ENCODE measurements at regions not wholly inside any gene's neighbourhood (a gene's known extent, or its start where the extent isn't known, plus 50 kb on each side); places are given as distances from the start of the nearest gene placed in this dataset.

DNA sequence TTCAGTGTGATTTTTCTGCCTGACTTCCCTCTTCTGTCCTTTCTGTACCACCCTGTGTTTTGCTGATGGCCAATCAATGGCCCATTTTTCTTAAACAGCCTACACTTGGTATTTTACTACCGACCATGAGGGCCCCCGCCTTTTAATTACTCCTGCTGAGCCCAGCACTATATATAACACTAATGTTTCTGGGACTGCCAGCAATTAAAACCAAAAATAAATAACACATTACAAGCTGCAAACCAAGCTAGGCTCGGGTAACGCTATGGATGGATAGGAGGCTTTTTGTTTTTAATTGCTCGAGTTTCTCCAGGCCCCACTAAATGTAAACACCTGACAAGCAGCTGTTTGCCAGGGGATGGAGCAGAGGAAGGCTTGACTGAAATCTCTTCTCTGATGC lies 915.4 kb upstream of the AUTS2 start:
- TF ChIP-seq, protein P1, sequence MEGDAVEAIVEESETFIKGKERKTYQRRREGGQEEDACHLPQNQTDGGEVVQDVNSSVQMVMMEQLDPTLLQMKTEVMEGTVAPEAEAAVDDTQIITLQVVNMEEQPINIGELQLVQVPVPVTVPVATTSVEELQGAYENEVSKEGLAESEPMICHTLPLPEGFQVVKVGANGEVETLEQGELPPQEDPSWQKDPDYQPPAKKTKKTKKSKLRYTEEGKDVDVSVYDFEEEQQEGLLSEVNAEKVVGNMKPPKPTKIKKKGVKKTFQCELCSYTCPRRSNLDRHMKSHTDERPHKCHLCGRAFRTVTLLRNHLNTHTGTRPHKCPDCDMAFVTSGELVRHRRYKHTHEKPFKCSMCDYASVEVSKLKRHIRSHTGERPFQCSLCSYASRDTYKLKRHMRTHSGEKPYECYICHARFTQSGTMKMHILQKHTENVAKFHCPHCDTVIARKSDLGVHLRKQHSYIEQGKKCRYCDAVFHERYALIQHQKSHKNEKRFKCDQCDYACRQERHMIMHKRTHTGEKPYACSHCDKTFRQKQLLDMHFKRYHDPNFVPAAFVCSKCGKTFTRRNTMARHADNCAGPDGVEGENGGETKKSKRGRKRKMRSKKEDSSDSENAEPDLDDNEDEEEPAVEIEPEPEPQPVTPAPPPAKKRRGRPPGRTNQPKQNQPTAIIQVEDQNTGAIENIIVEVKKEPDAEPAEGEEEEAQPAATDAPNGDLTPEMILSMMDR (conservative IDR thresholded peaks at IDR 0.05): no peak
- H3K27ac ChIP-seq: no peak overlapping the region; the same call in 1 of the 2 replicates

DNA sequence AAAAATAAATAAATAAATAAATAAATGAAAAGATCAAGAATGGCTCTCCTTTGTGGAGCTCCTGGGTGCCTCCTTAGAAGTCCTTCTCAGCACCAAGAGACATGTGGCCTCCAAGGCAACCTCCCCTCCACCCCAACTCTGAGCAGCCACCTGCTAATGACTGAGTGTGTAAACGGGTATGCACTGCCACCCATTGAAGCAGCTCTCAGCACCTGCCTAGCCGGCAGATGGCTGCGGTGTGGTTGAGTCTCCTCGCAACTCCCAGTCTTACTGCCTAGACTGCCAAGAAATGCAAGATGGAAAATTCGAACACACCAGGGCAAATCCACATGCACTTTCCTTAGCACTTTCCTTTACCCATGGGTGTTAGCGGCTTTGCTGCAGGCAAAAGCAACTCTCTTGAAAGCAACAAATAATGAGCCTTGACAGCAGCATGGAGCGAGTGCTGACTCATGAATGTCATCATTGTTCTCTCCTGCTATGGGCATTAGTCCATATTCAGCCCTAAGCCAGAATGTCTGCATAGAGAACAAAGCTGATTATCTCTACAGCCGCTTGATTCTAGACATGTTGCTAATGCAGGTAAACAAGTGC lies 913.9 kb upstream of the AUTS2 start:
- TF ChIP-seq, protein P1 (conservative IDR thresholded peaks at IDR 0.05): no peak
- H3K27ac ChIP-seq: no peak overlapping the region

DNA sequence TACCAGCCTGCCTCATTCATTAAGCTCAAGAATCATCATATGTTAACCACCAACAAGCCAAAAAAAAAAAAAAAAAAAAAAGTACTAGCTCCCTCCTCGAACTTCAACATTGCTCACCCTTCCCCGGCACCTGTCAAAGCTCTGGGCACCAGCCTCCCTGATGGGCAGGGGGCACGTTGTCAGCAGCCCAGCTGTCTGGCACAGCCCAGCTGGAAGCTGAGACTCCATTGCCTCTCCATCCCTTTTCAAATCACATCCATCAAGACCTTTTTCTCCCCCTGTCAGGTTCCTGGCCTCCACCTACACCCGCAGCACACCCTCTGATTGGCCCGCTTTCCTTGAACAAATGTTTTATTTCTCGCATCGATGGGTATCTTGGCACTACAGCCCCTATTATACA lies 913.3 kb upstream of the AUTS2 start:
- TF ChIP-seq, protein P1 (conservative IDR thresholded peaks at IDR 0.05): no peak
- no peak overlapping the region for H3K27ac ChIP-seq

DNA sequence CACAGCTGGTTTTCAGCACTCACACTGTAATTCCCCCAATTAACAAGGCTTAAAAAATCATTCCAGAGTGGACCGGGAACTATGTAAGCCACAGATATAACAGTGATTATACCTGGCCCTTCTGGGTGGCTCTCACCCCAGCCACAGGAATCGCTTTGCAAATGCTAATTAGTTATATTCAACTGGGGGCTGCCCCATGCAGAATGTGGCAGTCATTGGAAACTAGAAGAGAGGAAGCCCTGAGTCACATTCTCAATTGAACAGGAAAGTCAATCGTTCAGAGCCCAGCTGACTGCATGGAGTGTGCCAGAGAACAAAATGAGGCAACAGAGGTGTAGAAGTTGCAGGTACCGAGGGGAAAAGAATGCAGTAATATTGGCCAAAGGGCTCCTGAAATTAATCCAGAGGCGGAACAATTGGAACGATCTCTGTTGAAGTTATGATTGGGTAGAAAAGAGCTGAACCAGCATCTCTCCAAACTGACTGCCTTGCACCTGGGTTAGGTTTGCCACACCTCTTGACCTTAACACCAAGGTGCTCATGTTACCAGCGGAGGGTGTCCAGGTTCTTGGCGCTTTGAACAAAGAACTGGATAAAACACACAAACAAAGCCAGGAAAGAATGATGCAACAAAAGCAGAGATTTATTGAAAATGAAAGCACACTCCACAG lies 909.7 kb upstream of the AUTS2 start:
- TF ChIP-seq, protein P1 (conservative IDR thresholded peaks at IDR 0.05): no peak
- H3K27ac ChIP-seq: no peak overlapping the region

DNA sequence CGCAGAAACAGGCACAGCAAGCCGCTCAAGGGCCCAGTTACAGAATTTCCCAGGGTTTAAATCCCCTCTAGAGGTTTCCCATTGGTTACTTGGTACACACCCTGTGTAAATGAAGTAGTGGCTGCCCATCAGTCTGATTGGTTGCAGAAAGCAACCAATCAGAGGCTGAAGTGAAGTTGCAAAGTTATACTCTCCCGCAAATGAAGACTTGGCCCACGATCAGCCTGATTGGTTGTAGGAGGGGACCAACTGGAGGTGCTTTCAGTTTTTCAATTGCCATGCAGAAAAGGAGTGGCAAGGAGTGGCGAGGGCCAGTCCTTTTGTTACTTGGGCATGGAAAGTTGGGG lies 909.2 kb upstream of the AUTS2 start:
- H3K27ac ChIP-seq: no peak overlapping the region
- TF ChIP-seq, protein P1 (conservative IDR thresholded peaks at IDR 0.05): no peak

DNA sequence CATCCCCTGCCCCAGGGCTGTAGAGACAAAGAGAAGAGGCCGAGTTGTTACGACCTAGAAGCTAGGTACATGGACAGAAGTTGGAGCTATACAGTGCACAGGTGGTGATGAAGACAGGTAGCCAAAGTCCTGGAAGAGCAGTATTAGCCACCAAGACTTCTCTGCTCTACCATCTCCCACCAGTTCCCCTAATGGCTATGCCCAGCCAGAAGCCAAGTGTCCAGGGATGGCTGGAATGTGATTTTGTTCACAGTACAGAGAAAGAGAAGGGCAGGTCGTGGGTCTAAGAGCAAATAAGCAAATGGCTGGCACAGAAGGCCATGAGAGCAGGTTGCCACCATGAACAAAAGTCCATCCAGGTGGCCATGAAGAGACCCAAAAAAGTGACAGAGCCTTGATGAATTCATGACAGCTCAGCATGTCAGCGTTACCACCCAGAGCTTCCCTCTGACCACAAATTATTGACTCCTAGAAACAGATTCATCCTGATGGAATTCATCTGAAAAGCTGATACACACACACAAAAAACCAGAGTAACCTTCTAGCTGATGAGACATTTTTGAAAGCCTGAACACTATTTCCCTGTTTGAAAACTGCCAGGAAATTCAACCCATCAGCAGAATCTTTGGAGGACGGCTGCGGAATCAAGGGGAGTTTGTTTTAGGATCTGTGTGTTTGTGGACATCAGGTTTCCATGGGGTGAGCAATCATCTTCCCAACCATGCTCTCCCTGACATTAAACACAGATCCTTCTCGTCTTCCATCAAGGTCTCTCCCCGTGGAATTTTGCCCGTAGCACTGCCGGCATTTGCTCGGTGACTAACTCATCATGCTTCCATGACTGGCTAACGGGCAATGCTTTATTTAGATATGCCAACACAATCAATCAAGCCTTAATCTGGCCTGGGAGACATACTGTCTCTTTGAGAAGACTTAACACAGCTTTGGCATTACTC lies 906.7 kb upstream of the AUTS2 start:
- no peak overlapping the region for H3K27ac ChIP-seq
- TF ChIP-seq, protein P1 (conservative IDR thresholded peaks at IDR 0.05): no peak

DNA sequence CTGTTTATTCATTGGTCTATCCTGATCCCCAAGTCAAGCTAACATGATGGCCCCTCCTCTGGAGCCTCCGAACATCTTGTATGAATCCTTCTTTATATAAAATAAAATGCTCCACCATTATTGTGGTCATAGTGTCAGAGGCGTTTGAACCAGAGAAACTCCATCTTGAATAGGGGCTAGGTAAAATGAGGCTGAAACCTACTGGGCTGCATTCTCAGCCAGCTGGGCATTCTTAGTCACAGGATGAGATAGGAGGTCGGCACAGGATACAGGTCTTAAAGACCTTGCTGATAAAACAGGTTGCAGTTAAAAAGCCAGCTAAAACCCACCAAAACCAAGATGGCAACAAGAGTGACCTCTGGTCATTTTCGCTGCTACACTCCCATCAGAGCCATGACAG lies 905.8 kb upstream of the AUTS2 start:
- TF ChIP-seq, protein P1 (conservative IDR thresholded peaks at IDR 0.05): no peak
- no peak overlapping the region for H3K27ac ChIP-seq

Data from VCaP (cell line).